ENCODE measurements at regions not wholly inside any gene's neighbourhood (a gene's known extent, or its start where the extent isn't known, plus 50 kb on each side); places are given as distances from the start of the nearest gene placed in this dataset.

DNA sequence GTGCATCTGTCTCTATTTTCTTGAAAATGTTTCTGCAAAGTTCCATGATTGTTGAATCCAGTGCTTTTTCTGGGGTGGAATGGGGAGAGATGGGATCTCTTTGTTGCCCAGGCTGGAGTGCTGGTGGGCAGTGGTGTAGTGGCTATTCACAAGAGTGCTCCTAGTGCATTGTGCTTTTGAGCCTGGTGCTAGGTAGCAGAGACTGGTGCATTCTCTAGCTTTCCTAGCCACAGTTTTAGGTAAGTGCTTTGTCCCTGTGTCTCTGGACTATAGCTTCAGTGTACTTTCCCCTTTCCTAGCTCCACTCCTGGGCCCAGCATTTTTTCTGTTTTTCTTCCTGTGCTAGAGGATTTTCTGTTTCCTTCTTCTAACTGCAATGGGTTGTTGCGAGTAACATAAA is 825.6 kb downstream of the SLITRK6 start:
- Histone ChIP-seq H3K4me2 (replicated peaks; ENCODE audit: low read depth, low read length, poor library complexity, severe bottlenecking) (no peak overlapping the region), H3K9me3 (ENCODE audit: control extremely low read depth in 1 of 3, control insufficient read depth in 2 of 3, insufficient read depth in 1 of 3, low read length in 2 of 3) (no peaks in the 10 kb centered on the region), H3K4me1 (ENCODE audit: control insufficient read depth in 2 of 2, insufficient read depth in 2 of 2, low read length in 2 of 2) (no peaks in the 10 kb centered on the region), H3K27me3 (replicated peaks in 1 of 4; ENCODE audit: control extremely low read depth in 1 of 4, control insufficient read depth in 3 of 4, insufficient read depth in 4 of 4, low read length in 3 of 4) (no peaks in the 10 kb centered on the region), H2AFZ (ENCODE audit: insufficient read depth, low read depth, low read length, poor library complexity, severe bottlenecking) (no peak overlapping the region), H3K36me3 (replicated peaks in 1 of 2; ENCODE audit: control extremely low read depth in 1 of 2, control insufficient read depth in 1 of 2, extremely low read depth in 1 of 2, insufficient read depth in 2 of 2, low read length in 1 of 2) (no peaks in the 10 kb centered on the region), H4K20me1 (ENCODE audit: control insufficient read depth, insufficient read depth, low read length, poor library complexity, severe bottlenecking) (no peaks in the 10 kb centered on the region), H3K4me3 (ENCODE audit: control extremely low read depth in 1 of 5, extremely low read depth in 1 of 5, insufficient read depth in 1 of 5, low read depth in 2 of 5, low read length in 4 of 5) (no peak overlapping the region), H3K79me2 (ENCODE audit: control insufficient read depth, insufficient read depth, low read length) (no peaks in the 10 kb centered on the region), H3K27ac (ENCODE audit: low read length in 2 of 2) (no peak overlapping the region), H3K9ac (ENCODE audit: low read length) (no peak overlapping the region)
- peaks cover 3% of the 10 kb centered on the region for H3K9me3 Mint-ChIP-seq (ENCODE audit: insufficient read depth)
- intact Hi-C loops (cut with micrococcal nuclease) = no loop called here
- no peaks in the 10 kb centered on the region for H3K27me3 Mint-ChIP-seq
- no CpG with 5 or more reads among the region's 1 CpG for WGBS (ENCODE audit: insufficient coverage)
- H3K27ac Mint-ChIP-seq = no peak overlapping the region
- TF ChIP-seq, protein P1, sequence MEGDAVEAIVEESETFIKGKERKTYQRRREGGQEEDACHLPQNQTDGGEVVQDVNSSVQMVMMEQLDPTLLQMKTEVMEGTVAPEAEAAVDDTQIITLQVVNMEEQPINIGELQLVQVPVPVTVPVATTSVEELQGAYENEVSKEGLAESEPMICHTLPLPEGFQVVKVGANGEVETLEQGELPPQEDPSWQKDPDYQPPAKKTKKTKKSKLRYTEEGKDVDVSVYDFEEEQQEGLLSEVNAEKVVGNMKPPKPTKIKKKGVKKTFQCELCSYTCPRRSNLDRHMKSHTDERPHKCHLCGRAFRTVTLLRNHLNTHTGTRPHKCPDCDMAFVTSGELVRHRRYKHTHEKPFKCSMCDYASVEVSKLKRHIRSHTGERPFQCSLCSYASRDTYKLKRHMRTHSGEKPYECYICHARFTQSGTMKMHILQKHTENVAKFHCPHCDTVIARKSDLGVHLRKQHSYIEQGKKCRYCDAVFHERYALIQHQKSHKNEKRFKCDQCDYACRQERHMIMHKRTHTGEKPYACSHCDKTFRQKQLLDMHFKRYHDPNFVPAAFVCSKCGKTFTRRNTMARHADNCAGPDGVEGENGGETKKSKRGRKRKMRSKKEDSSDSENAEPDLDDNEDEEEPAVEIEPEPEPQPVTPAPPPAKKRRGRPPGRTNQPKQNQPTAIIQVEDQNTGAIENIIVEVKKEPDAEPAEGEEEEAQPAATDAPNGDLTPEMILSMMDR (IDR thresholded peaks at IDR 0.05) = no peak
- no peak for TF ChIP-seq EZH2 (IDR thresholded peaks at IDR 0.05; ENCODE audit: borderline replicate concordance, insufficient read depth, low read depth, low read length, poor library complexity, severe bottlenecking)
- no peak for DNase-seq
- no peak for ATAC-seq (ENCODE audit: low read depth)
- H3K4me1 Mint-ChIP-seq = no peaks in the 10 kb centered on the region
- ChIA-PET POLR2A (no interaction called here), CTCF (no interaction called here)
- H3K4me3 Mint-ChIP-seq = no peak overlapping the region

DNA sequence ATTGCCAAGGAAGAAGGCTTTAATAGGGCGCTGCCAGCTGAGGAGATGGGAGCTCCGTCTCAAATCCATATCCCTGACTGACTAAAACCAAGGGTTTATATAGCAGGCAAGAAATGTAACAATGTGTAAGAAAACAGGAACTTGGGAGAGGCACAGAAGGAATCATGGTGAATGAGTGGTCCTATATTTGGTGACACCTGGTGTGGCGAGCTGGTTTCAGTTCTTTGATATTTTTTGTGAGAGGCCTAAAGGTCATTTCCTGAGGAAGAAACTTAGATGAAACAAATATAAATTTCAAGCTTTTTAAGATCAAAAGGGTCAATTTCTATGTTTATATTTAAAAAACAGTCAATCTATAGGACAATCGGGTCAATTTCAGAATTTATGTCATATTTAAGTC is 826.3 kb downstream of the SLITRK6 start:
- Histone ChIP-seq H3K79me2 (ENCODE audit: control insufficient read depth, insufficient read depth, low read length) (no peaks in the 10 kb centered on the region), H3K4me3 (ENCODE audit: control extremely low read depth in 1 of 5, extremely low read depth in 1 of 5, insufficient read depth in 1 of 5, low read depth in 2 of 5, low read length in 4 of 5) (no peak overlapping the region), H3K9ac (ENCODE audit: low read length) (no peak overlapping the region), H2AFZ (ENCODE audit: insufficient read depth, low read depth, low read length, poor library complexity, severe bottlenecking) (no peak overlapping the region), H3K36me3 (replicated peaks in 1 of 2; ENCODE audit: control extremely low read depth in 1 of 2, control insufficient read depth in 1 of 2, extremely low read depth in 1 of 2, insufficient read depth in 2 of 2, low read length in 1 of 2) (no peaks in the 10 kb centered on the region), H3K27me3 (replicated peaks in 1 of 4; ENCODE audit: control extremely low read depth in 1 of 4, control insufficient read depth in 3 of 4, insufficient read depth in 4 of 4, low read length in 3 of 4) (no peaks in the 10 kb centered on the region), H3K9me3 (ENCODE audit: control extremely low read depth in 1 of 3, control insufficient read depth in 2 of 3, insufficient read depth in 1 of 3, low read length in 2 of 3) (no peaks in the 10 kb centered on the region), H3K27ac (ENCODE audit: low read length in 2 of 2) (no peak overlapping the region), H3K4me2 (replicated peaks; ENCODE audit: low read depth, low read length, poor library complexity, severe bottlenecking) (no peak overlapping the region), H3K4me1 (ENCODE audit: control insufficient read depth in 2 of 2, insufficient read depth in 2 of 2, low read length in 2 of 2) (no peaks in the 10 kb centered on the region), H4K20me1 (ENCODE audit: control insufficient read depth, insufficient read depth, low read length, poor library complexity, severe bottlenecking) (no peaks in the 10 kb centered on the region)
- ChIA-PET CTCF (no interaction called here), POLR2A (no interaction called here)
- intact Hi-C loops (cut with micrococcal nuclease) = no loop called here
- Mint-ChIP-seq H3K9me3 (ENCODE audit: insufficient read depth) (peaks cover 3% of the 10 kb centered on the region), H3K4me1 (no peaks in the 10 kb centered on the region), H3K27ac (no peak overlapping the region), H3K4me3 (no peak overlapping the region), H3K27me3 (no peaks in the 10 kb centered on the region)
- TF ChIP-seq EZH2 (IDR thresholded peaks at IDR 0.05; ENCODE audit: borderline replicate concordance, insufficient read depth, low read depth, low read length, poor library complexity, severe bottlenecking) = no peak
- TF ChIP-seq, protein P1 (IDR thresholded peaks at IDR 0.05) = no peak
- no CpG with 5 or more reads among the region's 4 CpGs for WGBS (ENCODE audit: insufficient coverage)
- ATAC-seq (ENCODE audit: low read depth) (no peak), DNase-seq (no peak)

Measured in B cell (primary cell).